Amniotic epithelial cell (primary cell): ENCODE measurements at regions not wholly inside any gene's neighbourhood (a gene's known extent, or its start where the extent isn't known, plus 50 kb on each side); places are given as distances from the start of the nearest gene placed in this dataset.
"Not testable (repeated sequence)": the region's sequence is repeated elsewhere in the genome, so short reads cannot be mapped to it uniquely, and the experiment has no call there.

Source experiments
- DNase-seq: peaks from one replicate; pipeline ENCODE4 v3.0.0-alpha.2; 2010; ENCODE audit warnings: low read depth

DNA sequence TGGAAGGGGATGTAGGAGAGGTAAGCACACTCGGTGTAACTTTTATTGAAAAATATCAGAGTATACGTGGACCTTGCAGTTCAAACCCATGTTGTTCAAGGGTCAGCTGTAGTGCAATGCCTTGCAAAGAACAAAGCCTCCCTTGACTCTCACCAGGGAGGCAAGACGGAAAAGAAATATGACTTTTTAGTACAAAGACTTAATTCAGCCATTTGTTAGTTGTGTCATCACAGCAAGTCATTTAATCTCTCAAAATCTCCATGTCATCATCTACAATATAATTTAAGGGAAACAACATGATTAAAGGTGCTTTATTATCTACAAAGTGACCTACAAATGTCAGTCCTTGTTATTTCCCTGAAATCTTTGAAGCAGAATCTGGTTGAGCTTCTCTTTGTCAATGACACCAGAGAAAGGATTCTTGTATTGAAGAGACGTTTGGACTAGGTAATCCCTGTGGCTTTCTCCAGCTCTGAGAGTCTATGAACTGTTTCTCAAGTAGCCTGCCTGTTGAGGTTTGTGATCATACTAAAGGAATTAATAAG, 502.8 kb downstream of the REEP3 start:
- DNase-seq: no peak

DNA sequence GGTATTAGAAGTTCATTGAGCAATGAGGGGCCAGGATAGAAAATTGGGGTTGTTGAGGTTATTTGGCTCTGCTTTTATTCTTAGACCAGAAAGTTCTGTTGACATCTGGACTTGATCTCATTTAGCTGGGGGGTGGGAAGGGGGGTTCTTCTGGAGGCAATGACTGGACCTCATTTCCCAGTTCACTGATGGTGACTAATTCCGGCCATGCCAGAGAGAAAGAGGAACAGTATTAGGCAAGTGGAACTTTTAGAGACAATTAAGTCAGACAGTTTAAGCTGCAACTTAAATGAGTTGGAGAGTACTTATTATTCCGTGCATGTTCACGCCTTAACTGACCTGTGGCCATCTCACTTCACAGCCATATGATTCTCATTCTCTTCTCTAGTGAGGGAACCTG, 512.5 kb downstream of the REEP3 start:
- no peak for DNase-seq

DNA sequence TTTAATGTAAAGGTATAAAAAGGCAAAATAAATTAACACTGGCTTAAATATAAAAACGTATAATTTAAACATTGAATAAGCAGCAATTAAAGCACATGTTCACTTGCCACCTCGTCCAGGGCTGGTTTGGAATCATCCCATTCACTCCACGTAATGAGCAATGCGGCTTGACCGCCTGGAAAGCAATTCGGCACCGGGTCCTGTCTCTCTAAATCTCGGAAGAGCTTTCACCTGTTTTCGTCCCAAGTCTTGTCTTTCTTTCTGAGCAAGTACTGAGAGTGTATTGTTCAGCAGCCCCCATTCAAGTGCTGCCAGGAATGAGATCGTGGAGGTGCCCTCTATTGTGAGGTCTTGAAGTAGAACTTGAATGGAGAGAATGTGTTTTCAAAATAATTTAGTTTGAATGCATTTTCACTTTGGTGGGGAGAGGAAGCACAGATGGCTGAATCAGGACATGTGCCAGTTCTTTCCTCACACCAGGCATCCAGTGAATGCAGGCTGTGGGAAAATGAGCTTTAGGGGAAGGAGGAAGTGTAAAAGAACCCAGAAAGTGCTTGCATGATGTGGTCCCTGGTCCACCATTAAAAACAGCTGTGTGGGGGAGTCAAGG, 515.2 kb downstream of the REEP3 start:
- peak; percentile 2 for DNase-seq

DNA sequence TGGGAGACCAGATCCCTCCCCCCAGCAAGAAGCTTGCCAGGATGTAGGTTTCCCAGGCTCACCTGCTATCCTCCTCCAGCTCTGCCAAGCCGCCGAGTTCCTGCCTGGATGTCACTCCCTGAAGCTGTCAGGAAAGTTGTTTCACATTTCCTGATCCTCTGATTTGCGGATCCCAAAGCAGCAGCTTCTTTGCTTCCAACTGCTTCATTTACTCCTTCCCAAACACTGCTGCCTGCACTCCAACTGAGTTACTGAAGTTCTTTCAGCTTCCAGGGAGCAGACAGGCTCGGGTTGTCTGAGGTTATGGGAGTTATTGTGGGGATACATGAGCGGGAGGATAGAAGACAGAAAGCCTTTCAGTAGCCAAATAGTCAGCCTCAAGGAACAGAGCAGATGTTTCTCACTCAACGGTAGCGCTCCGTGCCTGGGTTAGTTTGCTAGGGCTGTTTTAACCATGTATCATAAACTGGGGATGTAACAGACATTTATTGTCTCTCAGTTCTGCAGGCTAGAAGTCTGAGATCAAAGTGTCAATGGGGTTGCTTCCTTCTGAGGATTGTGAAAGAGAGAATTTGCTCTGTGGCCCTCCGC, 516.0 kb downstream of the REEP3 start:
- no peak for DNase-seq

DNA sequence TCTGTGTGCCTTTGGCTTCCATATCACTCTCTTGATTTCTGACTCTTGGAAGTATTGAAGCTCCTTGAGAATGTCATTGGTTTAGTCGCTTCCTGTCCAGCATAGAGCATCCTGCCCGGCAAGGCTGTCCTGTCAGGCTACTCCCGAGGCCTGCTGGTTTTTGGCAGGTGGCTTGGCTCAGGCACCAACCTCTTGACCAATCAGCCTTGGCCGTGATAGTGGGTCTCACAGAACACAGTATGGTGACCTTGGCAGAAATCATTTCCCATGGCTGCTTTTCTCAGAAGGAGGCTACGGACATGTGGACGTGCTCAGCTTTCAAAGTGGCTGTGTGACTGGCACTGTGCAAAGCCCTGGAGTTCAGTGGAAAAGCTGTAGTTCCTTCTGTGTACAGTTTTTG, 516.9 kb downstream of the REEP3 start:
- no peak for DNase-seq

DNA sequence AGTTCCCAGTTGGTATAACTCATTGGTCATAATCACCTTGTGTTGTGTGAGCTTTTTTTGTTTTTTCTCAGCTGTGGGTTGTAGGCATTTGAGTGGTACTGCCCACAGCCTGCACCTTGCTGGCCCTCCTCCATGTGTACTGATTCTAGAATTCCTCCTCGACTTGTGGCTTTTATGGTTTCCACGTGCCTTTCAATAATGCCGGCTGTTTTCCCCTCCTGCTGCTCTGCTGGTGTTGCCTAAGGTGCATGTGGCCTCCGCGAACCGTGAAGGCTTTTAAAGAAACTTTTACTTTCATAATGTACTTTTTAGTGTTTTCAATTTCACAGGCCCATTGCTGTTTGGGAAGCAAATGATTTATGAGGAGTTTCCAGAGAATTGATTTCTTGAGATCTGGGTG, 518.0 kb downstream of the REEP3 start:
- no peak for DNase-seq

DNA sequence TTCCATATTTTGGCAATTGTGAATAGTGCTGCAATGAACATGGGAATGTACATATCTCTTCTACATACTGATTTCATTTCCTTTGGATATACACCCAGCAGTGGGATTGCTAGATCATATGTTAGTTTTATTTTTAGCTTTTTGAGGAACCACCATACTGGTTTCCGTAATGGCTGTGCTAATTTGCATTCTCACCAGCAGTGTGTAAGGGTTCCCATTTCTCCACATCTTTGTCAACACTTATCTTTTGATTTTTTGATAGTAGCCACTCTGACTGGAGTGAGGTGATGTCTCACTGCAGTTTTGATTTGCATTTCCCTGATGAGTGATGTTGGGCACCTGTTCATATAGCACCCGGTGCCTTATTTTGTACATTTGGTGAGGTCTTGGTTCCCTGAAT, 519.6 kb downstream of the REEP3 start:
- DNase-seq: no peak

DNA sequence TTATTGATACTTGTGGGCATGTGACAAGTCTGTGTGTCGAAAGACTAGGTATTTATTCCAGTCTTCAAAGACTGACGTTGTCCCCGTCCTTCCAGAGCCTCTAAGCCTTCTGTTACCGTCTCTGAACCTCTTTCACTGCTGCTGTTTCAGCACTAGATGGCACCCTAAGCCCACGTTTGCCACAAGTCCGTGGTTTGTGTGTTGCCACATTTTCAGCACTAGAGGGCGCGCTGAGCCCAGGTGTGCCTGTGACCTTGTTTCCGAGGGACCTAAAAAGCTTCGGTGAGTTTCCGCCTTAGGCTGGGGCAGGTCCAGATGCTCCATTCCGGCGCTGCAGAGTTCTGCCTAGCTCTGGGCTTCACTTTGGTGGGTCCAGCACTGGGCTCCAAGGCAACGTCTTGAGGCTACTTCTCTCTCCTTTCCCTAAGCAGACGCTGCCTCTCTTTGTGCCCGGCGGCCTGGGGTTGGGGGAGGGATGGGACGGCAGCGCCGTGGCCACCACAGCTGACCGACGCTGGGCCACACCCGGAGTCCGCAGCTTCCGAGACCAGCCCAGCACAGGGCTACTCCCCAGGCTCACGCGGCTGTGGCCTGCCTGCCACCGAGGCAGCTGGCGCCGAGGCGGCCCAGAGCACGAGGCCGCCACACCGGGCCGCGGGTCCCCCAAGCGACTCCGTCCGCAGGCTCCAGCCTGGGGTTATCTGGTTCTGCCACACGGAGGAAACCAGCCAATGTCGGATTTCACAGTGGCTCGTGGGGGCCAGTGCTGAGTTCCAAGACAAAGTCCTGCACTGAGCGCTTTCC, 520.2 kb downstream of the REEP3 start:
- DNase-seq: peak; percentile 59

DNA sequence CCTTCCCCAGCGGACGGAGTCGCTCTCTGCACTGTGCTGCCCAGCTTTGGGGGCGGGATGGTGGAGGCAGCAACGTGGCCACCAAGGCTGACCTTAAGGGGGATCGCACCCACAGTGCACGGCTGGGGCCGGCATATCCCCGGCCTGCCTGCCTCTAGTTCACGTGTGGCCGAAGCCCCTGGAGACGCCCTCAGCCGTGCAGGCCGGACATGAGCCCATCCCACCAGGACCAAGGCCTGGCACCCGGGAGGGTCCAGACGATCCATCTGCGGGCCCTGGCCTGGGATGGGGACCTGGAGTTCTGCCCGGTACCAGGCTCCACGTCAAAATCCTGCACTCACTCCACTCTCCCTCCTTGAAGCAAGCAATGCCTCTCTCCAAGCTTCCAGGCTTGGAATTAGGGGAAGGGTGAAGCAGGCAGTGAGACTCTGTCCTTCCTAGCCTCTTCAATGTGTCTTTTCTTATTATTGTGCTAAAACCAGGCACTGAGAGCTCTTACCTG, 520.8 kb downstream of the REEP3 start:
- no peak for DNase-seq

DNA sequence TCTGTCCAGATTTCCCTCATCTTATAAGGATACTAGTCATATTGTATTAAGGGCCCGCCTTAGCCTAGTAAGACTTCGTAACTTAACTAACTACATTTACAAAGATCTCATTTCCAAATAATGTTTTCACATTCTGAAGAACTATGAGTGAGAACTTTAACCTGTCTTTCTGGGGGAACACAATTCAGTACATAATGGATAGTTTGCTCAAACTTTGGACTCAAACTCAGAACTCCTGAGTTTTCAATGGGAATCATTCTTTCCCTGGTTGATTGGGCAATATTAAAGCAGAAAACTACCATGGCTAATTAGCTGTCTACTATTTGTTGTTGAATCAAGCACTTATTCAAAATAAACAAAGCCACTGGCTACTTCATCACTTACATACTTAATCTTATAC, 522.9 kb downstream of the REEP3 start:
- no peak for DNase-seq

DNA sequence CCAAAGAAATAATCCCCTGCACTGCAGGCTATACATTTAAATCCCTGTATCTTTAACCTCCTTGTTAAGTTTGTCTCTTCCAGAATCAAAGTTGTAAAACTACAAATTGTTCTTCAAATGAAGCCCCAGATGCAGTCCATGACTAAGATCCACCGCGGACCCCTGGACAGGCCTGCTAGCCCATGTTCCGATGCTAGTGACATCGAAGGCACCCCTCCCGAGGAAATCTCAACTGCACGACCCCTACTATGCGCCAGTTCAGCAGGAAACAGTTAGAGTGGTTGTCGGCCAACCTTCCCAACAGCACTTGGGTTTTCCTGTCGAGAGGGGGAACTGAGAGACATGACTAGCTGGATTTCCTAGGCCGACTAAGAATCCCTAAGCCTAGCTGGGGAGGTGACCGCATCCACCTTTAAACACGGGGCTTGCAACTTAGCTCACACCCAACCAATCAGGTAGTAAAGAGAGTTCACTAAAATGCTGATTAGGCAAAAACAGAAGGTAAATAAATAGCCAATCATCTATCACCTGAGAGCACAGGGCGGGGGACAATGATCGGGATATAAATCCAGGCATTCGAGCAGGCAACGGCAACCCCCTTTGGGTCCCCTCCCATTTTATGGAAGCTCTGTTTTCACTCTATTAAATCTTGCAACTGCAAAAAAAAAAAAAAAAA, 523.9 kb downstream of the REEP3 start:
- not testable (repeated sequence) for DNase-seq

DNA sequence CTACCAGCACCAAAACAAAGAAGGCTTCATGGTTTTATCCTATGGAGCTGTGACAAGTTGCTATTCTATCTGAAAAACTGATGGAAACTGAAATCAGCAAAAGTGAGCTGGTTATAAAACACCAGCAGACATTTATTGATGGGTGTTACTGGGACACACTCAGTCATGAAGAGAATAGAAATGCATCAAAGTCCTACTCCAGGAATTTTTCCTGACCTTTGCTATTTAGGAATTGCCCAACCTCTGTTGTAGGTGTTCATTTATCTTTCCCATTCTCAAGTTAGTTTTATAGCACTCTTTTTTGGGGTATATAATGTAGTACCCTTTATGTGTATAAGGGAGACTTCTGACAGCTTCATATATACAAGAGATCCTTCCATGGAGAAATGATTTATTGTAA, 533.2 kb downstream of the REEP3 start:
- DNase-seq: no peak

DNA sequence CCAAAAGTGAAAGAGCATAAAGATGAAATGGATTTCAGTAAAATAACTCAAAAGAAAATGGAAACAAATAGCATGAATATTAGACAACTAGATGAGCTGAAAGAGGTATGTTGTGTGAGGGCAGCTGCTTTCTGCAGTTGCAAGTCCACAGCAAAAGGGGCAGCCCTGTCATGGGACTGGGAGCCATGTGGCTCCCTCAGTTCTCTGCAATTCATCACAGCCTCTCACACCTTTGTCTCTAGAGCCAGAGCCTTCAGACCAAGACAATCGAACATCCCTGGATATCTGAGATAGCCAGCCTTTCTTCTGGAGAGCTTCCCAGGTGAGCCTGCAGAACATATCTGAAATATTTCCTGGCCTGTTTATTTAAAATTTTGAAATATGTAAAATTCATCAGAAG, 538.7 kb downstream of the REEP3 start:
- DNase-seq: no peak

DNA sequence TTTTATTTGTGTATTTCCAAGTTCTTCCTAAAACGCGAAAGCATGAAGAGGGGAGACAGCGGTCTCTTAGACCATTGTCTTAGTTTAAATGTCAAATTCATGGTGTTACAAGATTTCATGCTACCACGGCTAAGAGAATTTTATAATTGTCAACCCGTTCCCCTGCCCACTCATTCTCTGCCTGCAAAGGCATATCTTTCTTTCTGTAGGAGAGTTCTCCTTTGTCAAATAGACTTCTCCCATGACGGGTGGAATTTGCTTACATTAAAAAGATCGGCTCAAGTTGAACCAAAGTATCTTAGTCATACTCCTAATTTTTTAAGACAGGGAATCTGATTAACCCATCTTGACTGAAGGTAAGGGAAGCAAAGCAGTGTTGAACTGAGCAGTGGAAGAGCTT, 539.2 kb downstream of the REEP3 start:
- DNase-seq: no peak

DNA sequence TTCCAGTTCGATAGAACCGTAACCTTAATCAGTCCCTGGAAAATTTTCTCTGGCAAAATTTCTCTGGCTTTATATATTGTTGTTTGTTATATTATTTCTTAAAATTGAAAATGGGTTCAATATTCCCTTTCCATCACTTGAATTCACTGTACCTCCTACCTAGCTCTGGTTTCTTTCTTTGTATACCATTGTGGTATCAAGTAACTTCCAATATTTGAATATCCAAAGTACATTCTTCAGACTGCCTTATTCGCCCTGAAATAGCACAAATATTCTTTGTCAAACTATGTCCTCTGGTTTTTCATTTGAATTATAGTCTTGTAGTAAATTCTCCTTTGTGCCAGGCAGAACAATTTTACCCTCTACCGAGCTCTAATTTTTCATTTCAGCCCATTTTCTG, 541.6 kb downstream of the REEP3 start:
- DNase-seq: no peak

DNA sequence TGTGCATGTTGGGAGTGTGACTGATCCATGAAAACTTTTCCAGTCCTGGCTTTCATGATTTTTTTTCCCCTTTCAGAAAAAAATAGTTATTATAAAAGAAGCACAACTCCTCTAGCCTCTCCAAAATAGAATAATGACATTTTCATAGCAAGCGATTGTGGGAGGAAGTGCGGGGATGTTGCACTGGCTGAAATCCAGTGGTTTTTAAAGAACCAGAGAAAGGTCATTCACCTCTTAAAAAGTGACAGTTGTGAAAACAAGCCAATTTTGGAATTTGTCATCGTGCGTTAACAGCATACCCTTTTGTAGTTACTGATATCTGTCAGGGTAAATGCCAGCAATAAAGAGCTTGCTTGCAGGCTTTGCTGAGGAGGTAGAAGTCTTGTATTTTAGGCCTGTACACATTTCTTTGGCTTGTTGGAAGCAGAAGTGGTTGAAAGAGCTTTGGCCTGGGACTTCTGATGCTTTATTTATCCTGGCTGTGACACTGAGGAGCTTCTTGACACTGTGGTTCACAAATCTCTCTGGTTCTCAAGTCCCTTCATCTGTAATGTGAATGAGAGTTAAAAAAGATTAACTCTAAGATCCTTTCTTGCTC, 545.9 kb downstream of the REEP3 start:
- DNase-seq: no peak

DNA sequence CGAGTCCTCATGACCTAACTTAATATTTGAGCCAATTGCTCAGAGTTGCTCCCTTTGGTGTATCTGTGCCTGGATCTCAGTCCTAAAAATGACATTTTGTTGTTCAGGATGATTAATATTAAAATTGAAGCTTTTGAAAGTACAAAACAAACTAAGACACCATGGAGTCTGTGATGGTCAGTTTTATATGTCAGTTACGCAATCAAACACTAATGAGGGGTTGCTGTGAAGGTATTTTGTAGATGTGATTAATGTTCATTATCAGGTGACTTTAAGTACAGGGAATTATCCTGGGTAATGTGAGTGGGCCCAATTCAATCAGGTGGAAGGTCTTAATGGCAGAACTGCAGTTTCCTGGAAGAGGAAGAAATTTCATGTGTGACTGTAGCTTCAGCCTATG, 546.7 kb downstream of the REEP3 start:
- DNase-seq: no peak

DNA sequence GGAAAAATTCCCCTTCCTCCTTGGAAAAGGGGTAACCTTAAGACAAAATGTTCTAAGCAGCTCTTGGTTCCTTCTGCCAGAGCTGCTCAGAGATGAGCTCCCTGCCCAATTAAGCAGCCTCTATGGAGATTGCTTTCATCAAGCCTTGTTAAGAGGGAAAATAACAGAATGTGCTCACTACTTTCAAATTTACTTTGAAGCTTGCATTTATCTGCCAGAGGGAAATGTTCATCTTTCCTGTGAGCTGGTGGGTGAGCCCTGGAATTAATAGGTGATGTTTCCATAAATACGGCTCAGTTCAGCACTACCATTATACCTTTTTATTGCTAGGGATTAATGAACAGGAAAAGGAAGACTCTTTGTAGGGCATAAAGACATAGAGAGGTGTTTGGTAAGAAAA, 549.0 kb downstream of the REEP3 start:
- no peak for DNase-seq

DNA sequence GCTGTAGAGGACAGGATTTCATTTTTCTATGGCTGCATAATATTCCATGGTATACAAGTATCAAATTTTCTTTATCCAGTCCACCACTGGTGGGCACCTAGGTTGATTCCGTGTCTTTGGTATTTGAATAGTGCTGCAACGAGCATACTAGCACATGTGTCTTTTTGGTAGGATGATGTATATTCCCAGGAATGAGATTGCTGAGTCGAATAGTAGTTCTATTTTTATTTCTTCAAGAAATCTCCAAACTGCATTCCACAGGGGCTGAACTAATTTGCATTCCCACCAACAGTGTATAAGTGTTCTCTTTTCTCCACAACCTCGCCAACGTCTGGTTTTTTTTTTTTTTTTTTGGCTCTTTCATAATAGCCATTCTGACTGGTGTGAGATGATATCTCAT, 550.0 kb downstream of the REEP3 start:
- DNase-seq: no peak

DNA sequence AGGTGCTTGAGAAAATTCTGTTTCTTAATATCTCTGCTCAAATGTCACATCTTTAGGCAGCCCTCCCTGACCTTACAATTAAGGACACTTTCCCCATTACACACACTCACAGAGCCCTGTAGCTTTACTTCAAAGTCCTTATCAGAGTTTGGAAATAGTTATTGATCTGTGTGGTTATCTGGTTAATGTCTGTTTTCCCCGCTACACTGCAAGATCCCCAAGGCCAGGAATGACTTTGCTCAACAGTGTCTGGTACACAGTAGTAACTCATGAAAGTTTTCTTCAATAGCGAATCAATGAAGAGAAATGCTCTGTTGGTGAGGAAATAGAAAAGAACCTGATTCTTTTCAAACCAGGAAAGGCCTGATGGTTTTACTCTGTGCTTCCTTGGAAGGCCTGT, 554.4 kb downstream of the REEP3 start:
- no peak for DNase-seq

DNA sequence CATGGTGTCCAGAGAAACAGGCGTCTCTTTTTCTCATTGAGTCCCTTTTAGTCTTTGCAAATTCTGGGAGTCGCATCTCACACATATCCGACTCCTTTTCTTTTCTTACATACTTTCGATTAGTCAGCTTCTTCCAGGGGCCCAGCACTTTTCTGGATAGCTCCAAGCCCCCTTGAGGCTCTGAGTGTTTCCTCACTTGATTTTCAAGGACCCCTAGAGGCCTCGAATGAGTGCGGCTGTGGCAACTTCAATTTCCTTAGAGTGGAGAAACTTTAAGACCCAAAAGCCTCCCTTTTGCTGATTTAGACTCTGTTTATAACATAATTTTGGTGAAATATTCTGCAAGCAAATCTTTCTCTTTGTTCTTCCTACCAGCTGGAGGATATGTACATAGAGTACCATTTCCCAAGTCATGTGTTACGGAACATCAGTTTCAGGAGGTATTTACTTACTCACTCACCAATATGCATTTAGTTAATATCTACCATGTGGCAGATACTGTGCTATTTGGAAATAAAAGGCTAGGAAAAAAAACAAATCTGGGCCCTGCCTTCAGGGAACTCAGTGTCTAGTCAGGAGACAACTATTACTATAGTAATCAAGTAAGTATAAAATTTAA, 555.2 kb downstream of the REEP3 start:
- DNase-seq: no peak

DNA sequence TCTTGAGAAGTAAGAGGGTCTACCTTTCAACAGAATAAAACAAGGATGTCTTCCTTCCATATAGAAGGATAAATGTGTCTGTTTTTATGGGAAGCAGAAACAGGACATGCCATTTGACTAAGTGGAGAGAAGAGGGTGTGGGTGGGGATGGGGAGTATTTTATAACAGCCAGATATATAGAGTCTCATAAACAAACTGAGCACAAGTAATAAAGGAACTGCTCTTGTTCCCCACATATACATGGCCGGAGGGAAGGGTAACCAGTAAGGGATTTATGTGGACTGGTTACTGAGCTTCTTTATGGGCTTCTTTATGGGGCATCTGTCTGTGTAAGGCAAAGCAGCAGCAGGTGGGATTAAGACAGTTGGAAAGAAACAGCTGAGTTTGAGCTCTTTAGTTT, 558.1 kb downstream of the REEP3 start:
- DNase-seq: no peak
